ENCODE measurements at regions not wholly inside any gene's neighbourhood (a gene's known extent, or its start where the extent isn't known, plus 50 kb on each side); places are given as distances from the start of the nearest gene placed in this dataset.

DNA sequence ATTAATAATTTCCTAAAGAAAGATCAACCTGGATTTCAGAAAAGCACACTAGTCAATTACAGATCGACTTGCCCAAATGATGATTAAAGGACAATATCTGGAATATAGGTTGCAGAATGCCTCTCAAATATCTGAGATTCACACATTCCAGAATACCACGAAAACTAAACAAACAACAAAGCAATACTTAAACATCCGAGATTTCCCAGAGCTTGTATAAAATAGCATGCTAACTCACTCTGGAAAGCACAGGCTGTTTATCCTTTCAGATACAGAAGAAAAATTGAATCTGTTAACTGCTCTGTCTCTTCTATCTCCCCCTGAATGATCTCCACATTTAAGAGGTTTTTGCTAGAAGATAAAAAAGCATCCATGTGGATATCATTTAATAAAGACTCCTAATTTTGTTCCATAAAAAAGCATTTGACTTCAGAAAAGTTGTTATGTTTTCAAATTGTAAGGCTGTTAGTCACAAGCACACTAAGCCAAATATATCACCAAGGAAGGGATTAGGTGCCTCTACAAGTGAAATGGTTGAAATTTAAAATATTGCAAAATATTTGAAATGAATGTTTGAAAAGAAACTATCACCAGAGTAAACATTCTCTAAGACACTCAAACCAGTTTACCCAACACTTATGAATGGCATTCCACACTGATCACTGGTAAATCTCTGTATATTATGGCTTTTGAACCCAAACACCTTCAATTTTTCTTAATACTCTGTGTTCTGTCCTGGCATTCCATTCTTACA, 865.1 kb upstream of the ADAMTS5 start:
- H3K4me3 ChIP-seq (ENCODE audit: low read depth, low read length, poor library complexity, severe bottlenecking), result no peak overlapping the region
- no peaks in the 10 kb centered on the region for H3K4me1 ChIP-seq (ENCODE audit: insufficient read depth, low read length, poor library complexity, severe bottlenecking)
- no peak overlapping the region for H3K27ac ChIP-seq (ENCODE audit: low read depth, low read length, poor library complexity, severe bottlenecking)
- no peaks in the 10 kb centered on the region for H3K27me3 ChIP-seq (replicated peaks; ENCODE audit: insufficient read depth, low read depth, low read length, poor library complexity)
- H3K36me3 ChIP-seq (ENCODE audit: insufficient read depth, low read length, poor library complexity, severe bottlenecking), result no peaks in the 10 kb centered on the region
- POLR2A ChIA-PET (ENCODE audit: low non-redundant PET), result no interaction called here
- CTCF ChIA-PET, result no interaction called here
- no peak for DNase-seq (ENCODE audit: low spot score)
- peaks cover 14% of the 10 kb centered on the region for H3K9me3 ChIP-seq (ENCODE audit: low read depth, low read length, poor library complexity, severe bottlenecking)
- no peak for TF ChIP-seq EZH2 (IDR thresholded peaks at IDR 0.05; ENCODE audit: borderline replicate concordance, low read depth, low read length, poor library complexity, severe bottlenecking)
- no peak for TF ChIP-seq CTCF (conservative IDR thresholded peaks at IDR 0.05; ENCODE audit: low read depth, low read length)
- no TSS peak for BruUV-seq (replicated peaks)
- intact Hi-C loops (cut with micrococcal nuclease; ENCODE audit: unreplicated experiment), result no loop called here

DNA sequence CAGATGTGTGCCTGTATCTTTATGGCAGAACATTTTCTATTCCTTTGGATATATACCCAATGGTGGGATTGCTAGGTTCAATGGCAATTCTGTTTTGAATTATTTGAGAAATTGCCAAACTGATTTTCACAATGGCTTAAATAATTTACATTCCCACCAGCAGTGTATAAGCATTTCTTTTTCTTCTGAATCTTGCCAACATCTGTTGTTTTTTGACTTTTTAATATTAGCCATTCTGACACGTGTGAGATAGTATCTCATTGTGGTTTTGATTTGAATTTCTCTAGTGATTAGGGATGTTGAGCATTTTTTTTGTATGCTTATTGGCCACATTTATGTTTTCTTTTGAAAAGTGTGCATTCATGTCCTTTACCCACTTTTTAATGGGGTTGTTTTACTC, 864.3 kb upstream of the ADAMTS5 start:
- POLR2A ChIA-PET (ENCODE audit: low non-redundant PET), result no interaction called here
- intact Hi-C loops (cut with micrococcal nuclease; ENCODE audit: unreplicated experiment), result no loop called here
- no TSS peak for BruUV-seq (replicated peaks)

GRCh38 chr21:27827972-27828371, 861.1 kb upstream of the ADAMTS5 start:
- H3K4me1 ChIP-seq (ENCODE audit: insufficient read depth, low read length, poor library complexity, severe bottlenecking), result no peaks in the 10 kb centered on the region
- no peak overlapping the region for H3K27ac ChIP-seq (ENCODE audit: low read depth, low read length, poor library complexity, severe bottlenecking)
- peaks cover 4% of the 10 kb centered on the region for H3K9me3 ChIP-seq (ENCODE audit: low read depth, low read length, poor library complexity, severe bottlenecking)
- no peak for DNase-seq (ENCODE audit: low spot score)
- ChIA-PET CTCF (no interaction called here), POLR2A (ENCODE audit: low non-redundant PET) (no interaction called here)
- BruUV-seq (replicated peaks), result no TSS peak
- no peak overlapping the region for H3K4me3 ChIP-seq (ENCODE audit: low read depth, low read length, poor library complexity, severe bottlenecking)
- intact Hi-C loops (cut with micrococcal nuclease; ENCODE audit: unreplicated experiment), result no loop called here
- H3K36me3 ChIP-seq (ENCODE audit: insufficient read depth, low read length, poor library complexity, severe bottlenecking), result no peaks in the 10 kb centered on the region
- TF ChIP-seq CTCF (conservative IDR thresholded peaks at IDR 0.05; ENCODE audit: low read depth, low read length) (no peak), EZH2 (IDR thresholded peaks at IDR 0.05; ENCODE audit: borderline replicate concordance, low read depth, low read length, poor library complexity, severe bottlenecking) (no peak)
- no peaks in the 10 kb centered on the region for H3K27me3 ChIP-seq (replicated peaks; ENCODE audit: insufficient read depth, low read depth, low read length, poor library complexity)

More for the DNA sequence above, 864.3 kb upstream of the ADAMTS5 start:
- CTCF ChIA-PET, result no interaction called here
- Histone ChIP-seq H3K4me3 (ENCODE audit: low read depth, low read length, poor library complexity, severe bottlenecking) (no peak overlapping the region), H3K9me3 (ENCODE audit: low read depth, low read length, poor library complexity, severe bottlenecking) (peaks cover 14% of the 10 kb centered on the region), H3K27me3 (replicated peaks; ENCODE audit: insufficient read depth, low read depth, low read length, poor library complexity) (no peaks in the 10 kb centered on the region), H3K36me3 (ENCODE audit: insufficient read depth, low read length, poor library complexity, severe bottlenecking) (no peaks in the 10 kb centered on the region), H3K27ac (ENCODE audit: low read depth, low read length, poor library complexity, severe bottlenecking) (no peak overlapping the region), H3K4me1 (ENCODE audit: insufficient read depth, low read length, poor library complexity, severe bottlenecking) (no peaks in the 10 kb centered on the region)
- TF ChIP-seq EZH2 (IDR thresholded peaks at IDR 0.05; ENCODE audit: borderline replicate concordance, low read depth, low read length, poor library complexity, severe bottlenecking), result no peak
- TF ChIP-seq CTCF (conservative IDR thresholded peaks at IDR 0.05; ENCODE audit: low read depth, low read length), result no peak
- DNase-seq (ENCODE audit: low spot score), result no peak

Measured in A673 (cell line).